ENCODE measurements at regions not wholly inside any gene's neighbourhood (a gene's known extent, or its start where the extent isn't known, plus 50 kb on each side); places are given as distances from the start of the nearest gene placed in this dataset.

DNA sequence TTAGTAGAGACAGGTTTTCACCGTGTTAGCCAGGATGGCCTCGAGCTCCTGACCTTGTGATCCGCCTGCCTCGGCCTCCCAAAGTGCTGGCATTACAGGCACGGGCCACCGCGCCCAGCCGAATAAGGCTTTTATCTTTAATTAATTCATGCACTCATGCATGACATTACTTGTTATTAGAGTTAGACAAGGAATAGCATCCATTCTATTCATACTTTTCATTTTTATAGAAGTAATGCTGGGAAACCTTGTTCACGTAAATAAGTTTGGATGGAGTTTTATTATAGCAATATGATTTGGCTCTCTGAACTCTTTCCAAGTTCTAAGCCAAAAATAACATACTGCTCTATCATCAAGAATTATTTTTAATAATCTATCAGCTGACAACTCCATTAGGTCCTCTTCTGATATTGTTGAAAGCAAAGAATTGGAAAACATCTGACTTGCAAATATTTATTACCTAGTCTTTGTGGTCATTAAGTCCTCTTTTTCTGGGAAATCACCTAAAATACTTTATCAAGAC lies 168.8 kb upstream of the CCND2 start:
- TF ChIP-seq, protein P1, sequence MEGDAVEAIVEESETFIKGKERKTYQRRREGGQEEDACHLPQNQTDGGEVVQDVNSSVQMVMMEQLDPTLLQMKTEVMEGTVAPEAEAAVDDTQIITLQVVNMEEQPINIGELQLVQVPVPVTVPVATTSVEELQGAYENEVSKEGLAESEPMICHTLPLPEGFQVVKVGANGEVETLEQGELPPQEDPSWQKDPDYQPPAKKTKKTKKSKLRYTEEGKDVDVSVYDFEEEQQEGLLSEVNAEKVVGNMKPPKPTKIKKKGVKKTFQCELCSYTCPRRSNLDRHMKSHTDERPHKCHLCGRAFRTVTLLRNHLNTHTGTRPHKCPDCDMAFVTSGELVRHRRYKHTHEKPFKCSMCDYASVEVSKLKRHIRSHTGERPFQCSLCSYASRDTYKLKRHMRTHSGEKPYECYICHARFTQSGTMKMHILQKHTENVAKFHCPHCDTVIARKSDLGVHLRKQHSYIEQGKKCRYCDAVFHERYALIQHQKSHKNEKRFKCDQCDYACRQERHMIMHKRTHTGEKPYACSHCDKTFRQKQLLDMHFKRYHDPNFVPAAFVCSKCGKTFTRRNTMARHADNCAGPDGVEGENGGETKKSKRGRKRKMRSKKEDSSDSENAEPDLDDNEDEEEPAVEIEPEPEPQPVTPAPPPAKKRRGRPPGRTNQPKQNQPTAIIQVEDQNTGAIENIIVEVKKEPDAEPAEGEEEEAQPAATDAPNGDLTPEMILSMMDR (IDR thresholded peaks at IDR 0.05; ENCODE audit: low read length), result no peak
- no peak for TF ChIP-seq EZH2 (IDR thresholded peaks at IDR 0.05; ENCODE audit: borderline replicate concordance, low read length)

Data from OCI-LY1 (cell line).